H1 (cell line): ENCODE measurements at regions not wholly inside any gene's neighbourhood (a gene's known extent, or its start where the extent isn't known, plus 50 kb on each side); places are given as distances from the start of the nearest gene placed in this dataset.

ENCODE experiments used
- JUN ChIP-seq: IDR thresholded peaks from 2 replicates; pipeline ENCODE4 v1.6.1; 2011; ENCODE audit warnings: low read depth, mild to moderate bottlenecking, improper control_type of control experiment, low read length
- RAD21 ChIP-seq, 2 experiments: IDR thresholded peaks in 1 of 2; conservative IDR thresholded peaks in 1 of 2; 2 replicates each; pipeline ENCODE4 v1.6.1; 2011; ENCODE audit warnings: low read depth in 2 of 2, low read length in 2 of 2, improper control_type of control experiment in 1 of 2, inconsistent platforms in 1 of 2, mild to moderate bottlenecking in 1 of 2, moderate library complexity in 1 of 2
- SRF ChIP-seq: IDR thresholded peaks from 2 replicates; pipeline ENCODE4 v1.6.1; 2011; ENCODE audit warnings: mild to moderate bottlenecking, low read depth, low read length, moderate library complexity
- TBP ChIP-seq: IDR thresholded peaks from 2 replicates; pipeline ENCODE4 v1.6.1; 2011; ENCODE audit warnings: low read depth, low read length, improper control_type of control experiment
- TCF12 ChIP-seq: IDR thresholded peaks from 2 replicates; pipeline ENCODE4 v1.6.1; 2011; ENCODE audit warnings: low read depth, mild to moderate bottlenecking, low read length
- TF ChIP-seq, protein P1 (sequence below), 3 experiments: IDR thresholded peaks; 1 replicate in 2 of 3; 2 replicates in 1 of 3; pipeline versions ENCODE4 v1.5.1 to v1.6.1; 2011; ENCODE audit warnings: low read length in 3 of 3, mild to moderate bottlenecking in 3 of 3, inconsistent platforms in 2 of 3, low read depth in 1 of 3, moderate library complexity in 1 of 3; ENCODE audit not compliant: insufficient read depth in 1 of 3; ENCODE audit errors: control extremely low read depth in 1 of 3
- TF ChIP-seq, protein P2 (sequence below): fragments of 300-600 bp; sonication (generic); IDR thresholded peaks from 2 replicates; pipeline ENCODE4 v1.7.1; 2012; ENCODE audit warnings: low read length, moderate library complexity, mild to moderate bottlenecking, inconsistent platforms; ENCODE audit not compliant: insufficient replicate concordance

DNA sequence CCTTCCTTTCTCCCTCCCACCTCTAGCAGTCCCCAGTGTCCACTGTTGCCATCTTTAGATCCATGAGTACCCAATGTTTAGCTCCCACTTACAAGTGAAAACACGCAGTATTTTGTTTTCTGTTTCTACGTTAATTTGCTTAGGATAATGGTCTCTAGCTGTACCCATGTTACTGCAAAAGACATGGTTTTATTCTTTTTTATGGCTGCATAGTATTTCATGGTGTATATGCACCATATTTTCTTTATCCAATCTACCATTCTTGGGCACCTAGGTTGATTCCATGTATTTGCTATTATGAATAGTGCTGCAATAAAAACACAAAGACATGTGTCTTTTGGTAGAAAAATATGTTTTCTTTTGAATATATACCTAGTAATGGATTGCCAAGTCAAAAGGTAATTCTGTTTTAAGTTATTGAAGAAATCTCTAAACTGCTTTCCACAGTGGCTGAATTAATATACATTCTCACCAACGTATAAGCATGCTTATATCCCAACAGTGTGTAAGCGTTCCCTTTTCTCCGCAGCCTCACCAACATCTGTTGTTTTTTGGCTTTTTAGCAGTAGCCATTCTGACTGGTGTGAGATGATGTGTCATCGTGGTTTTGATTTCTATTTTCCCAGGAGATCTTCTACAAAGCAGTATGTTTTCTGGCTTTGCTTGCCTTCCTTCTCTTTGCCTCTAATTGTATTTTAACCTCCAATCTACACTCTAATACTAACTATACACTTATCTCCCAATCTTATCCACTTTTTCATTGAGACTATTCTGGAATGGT lies 179.5 kb upstream of the PHF14 start (continued):
- TF ChIP-seq, protein P1, sequence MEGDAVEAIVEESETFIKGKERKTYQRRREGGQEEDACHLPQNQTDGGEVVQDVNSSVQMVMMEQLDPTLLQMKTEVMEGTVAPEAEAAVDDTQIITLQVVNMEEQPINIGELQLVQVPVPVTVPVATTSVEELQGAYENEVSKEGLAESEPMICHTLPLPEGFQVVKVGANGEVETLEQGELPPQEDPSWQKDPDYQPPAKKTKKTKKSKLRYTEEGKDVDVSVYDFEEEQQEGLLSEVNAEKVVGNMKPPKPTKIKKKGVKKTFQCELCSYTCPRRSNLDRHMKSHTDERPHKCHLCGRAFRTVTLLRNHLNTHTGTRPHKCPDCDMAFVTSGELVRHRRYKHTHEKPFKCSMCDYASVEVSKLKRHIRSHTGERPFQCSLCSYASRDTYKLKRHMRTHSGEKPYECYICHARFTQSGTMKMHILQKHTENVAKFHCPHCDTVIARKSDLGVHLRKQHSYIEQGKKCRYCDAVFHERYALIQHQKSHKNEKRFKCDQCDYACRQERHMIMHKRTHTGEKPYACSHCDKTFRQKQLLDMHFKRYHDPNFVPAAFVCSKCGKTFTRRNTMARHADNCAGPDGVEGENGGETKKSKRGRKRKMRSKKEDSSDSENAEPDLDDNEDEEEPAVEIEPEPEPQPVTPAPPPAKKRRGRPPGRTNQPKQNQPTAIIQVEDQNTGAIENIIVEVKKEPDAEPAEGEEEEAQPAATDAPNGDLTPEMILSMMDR (IDR thresholded peaks at IDR 0.05; ENCODE audit: control extremely low read depth in 1 of 3, insufficient read depth in 1 of 3, low read depth in 1 of 3, low read length in 3 of 3): no peak
- TF ChIP-seq JUN (no peak), TBP (no peak), TCF12 (no peak), SRF (no peak), RAD21 (IDR thresholded peaks at IDR 0.05 in 1 of 2, conservative IDR thresholded peaks at IDR 0.05 in 1 of 2; ENCODE audit: low read depth in 2 of 2, low read length in 2 of 2) (no peak)
- TF ChIP-seq, protein P2, sequence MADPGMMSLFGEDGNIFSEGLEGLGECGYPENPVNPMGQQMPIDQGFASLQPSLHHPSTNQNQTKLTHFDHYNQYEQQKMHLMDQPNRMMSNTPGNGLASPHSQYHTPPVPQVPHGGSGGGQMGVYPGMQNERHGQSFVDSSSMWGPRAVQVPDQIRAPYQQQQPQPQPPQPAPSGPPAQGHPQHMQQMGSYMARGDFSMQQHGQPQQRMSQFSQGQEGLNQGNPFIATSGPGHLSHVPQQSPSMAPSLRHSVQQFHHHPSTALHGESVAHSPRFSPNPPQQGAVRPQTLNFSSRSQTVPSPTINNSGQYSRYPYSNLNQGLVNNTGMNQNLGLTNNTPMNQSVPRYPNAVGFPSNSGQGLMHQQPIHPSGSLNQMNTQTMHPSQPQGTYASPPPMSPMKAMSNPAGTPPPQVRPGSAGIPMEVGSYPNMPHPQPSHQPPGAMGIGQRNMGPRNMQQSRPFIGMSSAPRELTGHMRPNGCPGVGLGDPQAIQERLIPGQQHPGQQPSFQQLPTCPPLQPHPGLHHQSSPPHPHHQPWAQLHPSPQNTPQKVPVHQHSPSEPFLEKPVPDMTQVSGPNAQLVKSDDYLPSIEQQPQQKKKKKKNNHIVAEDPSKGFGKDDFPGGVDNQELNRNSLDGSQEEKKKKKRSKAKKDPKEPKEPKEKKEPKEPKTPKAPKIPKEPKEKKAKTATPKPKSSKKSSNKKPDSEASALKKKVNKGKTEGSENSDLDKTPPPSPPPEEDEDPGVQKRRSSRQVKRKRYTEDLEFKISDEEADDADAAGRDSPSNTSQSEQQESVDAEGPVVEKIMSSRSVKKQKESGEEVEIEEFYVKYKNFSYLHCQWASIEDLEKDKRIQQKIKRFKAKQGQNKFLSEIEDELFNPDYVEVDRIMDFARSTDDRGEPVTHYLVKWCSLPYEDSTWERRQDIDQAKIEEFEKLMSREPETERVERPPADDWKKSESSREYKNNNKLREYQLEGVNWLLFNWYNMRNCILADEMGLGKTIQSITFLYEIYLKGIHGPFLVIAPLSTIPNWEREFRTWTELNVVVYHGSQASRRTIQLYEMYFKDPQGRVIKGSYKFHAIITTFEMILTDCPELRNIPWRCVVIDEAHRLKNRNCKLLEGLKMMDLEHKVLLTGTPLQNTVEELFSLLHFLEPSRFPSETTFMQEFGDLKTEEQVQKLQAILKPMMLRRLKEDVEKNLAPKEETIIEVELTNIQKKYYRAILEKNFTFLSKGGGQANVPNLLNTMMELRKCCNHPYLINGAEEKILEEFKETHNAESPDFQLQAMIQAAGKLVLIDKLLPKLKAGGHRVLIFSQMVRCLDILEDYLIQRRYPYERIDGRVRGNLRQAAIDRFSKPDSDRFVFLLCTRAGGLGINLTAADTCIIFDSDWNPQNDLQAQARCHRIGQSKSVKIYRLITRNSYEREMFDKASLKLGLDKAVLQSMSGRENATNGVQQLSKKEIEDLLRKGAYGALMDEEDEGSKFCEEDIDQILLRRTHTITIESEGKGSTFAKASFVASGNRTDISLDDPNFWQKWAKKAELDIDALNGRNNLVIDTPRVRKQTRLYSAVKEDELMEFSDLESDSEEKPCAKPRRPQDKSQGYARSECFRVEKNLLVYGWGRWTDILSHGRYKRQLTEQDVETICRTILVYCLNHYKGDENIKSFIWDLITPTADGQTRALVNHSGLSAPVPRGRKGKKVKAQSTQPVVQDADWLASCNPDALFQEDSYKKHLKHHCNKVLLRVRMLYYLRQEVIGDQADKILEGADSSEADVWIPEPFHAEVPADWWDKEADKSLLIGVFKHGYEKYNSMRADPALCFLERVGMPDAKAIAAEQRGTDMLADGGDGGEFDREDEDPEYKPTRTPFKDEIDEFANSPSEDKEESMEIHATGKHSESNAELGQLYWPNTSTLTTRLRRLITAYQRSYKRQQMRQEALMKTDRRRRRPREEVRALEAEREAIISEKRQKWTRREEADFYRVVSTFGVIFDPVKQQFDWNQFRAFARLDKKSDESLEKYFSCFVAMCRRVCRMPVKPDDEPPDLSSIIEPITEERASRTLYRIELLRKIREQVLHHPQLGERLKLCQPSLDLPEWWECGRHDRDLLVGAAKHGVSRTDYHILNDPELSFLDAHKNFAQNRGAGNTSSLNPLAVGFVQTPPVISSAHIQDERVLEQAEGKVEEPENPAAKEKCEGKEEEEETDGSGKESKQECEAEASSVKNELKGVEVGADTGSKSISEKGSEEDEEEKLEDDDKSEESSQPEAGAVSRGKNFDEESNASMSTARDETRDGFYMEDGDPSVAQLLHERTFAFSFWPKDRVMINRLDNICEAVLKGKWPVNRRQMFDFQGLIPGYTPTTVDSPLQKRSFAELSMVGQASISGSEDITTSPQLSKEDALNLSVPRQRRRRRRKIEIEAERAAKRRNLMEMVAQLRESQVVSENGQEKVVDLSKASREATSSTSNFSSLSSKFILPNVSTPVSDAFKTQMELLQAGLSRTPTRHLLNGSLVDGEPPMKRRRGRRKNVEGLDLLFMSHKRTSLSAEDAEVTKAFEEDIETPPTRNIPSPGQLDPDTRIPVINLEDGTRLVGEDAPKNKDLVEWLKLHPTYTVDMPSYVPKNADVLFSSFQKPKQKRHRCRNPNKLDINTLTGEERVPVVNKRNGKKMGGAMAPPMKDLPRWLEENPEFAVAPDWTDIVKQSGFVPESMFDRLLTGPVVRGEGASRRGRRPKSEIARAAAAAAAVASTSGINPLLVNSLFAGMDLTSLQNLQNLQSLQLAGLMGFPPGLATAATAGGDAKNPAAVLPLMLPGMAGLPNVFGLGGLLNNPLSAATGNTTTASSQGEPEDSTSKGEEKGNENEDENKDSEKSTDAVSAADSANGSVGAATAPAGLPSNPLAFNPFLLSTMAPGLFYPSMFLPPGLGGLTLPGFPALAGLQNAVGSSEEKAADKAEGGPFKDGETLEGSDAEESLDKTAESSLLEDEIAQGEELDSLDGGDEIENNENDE: no peak
